Sigmoid colon (tissue), 4 donors: ENCODE measurements at regions not wholly inside any gene's neighbourhood (a gene's known extent, or its start where the extent isn't known, plus 50 kb on each side); places are given as distances from the start of the nearest gene placed in this dataset.

Experiments
- CTCF ChIP-seq, 4 experiments: fragments of 450-650 bp in 3 of 4; fragments of 200-600 bp in 1 of 4; IDR thresholded peaks; one replicate each; pipeline ENCODE4 v1.5.1; 2016 to 2019; ENCODE audit warnings: antibody characterized with exemption in 4 of 4, mild to moderate bottlenecking in 3 of 4, moderate library complexity in 2 of 4
- EP300 ChIP-seq, 4 donors: sonication (generic); formaldehyde crosslinking; IDR thresholded peaks; one replicate each; pipeline ENCODE4 v1.6.1; 2017; ENCODE audit warnings: antibody characterized with exemption in 4 of 4
- POLR2A ChIP-seq, 2 donors: fragments of 450-650 bp; IDR thresholded peaks; one replicate each; pipeline ENCODE4 v1.6.1; 2016; ENCODE audit warnings: antibody characterized with exemption in 2 of 2, mild to moderate bottlenecking in 2 of 2, moderate library complexity in 2 of 2

- TF ChIP-seq CTCF (IDR thresholded peaks at IDR 0.05), result no peak
- TF ChIP-seq EP300 (IDR thresholded peaks at IDR 0.05), result no peak
- no peak for TF ChIP-seq POLR2A (IDR thresholded peaks at IDR 0.05)
These were observed 115.6 kb downstream of the SIK1 start for GRCh38 chr21:43311301-43311817.
